ENCODE measurements at regions not wholly inside any gene's neighbourhood (a gene's known extent, or its start where the extent isn't known, plus 50 kb on each side); places are given as distances from the start of the nearest gene placed in this dataset.

- TF ChIP-seq RELA (CRISPR knock-in tag; IDR thresholded peaks at IDR 0.05) (no peak), PRDM10 (CRISPR knock-in tag; IDR thresholded peaks at IDR 0.05; ENCODE audit: low read depth) (no peak), ZBTB7A (CRISPR knock-in tag; IDR thresholded peaks at IDR 0.05) (no peak), ZBTB33 (CRISPR knock-in tag; IDR thresholded peaks at IDR 0.05) (no peak), MED13 (CRISPR knock-in tag; IDR thresholded peaks at IDR 0.05) (no peak)
These were observed 152.1 kb upstream of the TBL1XR1 start for GRCh38 chr3:177349384-177349783.
